Tibial nerve (tissue), 3 donors: ENCODE measurements at regions not wholly inside any gene's neighbourhood (a gene's known extent, or its start where the extent isn't known, plus 50 kb on each side); places are given as distances from the start of the nearest gene placed in this dataset.
"Not testable (repeated sequence)": the region's sequence is repeated elsewhere in the genome, so short reads cannot be mapped to it uniquely, and the experiment has no call there.

Source experiments
- POLR2A ChIP-seq, 2 donors: fragments of 450-650 bp; IDR thresholded peaks; one replicate each; pipeline ENCODE4 v1.6.1; 2017; ENCODE audit warnings: antibody characterized with exemption in 2 of 2, mild to moderate bottlenecking in 2 of 2, moderate library complexity in 2 of 2
- TF ChIP-seq, protein P1 (sequence below), 5 experiments: fragments of 200-600 bp in 3 of 5; fragments of 450-650 bp in 2 of 5; sonication (generic) in 3 of 5; IDR thresholded peaks; one replicate each; pipeline ENCODE4 v1.5.1; 2016 to 2019; ENCODE audit warnings: antibody characterized with exemption in 5 of 5, mild to moderate bottlenecking in 3 of 5, moderate library complexity in 2 of 5

DNA sequence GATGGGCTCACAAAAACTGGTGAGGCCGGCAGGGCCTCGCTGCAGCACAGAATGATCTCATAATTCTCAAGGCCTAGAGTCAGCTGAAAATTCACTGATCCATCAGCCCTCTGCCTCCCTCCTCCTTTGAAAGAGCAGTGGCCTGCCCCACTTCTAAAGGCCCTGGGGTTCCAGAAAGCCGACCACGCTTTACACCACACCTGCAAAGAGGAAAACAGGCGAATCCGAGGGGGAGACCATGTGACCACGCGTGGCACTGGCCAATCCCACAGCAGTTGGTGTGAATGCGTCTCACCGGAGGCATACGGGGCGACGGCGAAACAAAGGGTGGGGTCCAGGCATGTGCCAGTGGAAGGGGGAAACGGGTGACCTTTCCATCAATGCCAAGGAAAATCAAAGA lies 135.5 kb upstream of the ANKRD20A1 start:
- TF ChIP-seq, protein P1, sequence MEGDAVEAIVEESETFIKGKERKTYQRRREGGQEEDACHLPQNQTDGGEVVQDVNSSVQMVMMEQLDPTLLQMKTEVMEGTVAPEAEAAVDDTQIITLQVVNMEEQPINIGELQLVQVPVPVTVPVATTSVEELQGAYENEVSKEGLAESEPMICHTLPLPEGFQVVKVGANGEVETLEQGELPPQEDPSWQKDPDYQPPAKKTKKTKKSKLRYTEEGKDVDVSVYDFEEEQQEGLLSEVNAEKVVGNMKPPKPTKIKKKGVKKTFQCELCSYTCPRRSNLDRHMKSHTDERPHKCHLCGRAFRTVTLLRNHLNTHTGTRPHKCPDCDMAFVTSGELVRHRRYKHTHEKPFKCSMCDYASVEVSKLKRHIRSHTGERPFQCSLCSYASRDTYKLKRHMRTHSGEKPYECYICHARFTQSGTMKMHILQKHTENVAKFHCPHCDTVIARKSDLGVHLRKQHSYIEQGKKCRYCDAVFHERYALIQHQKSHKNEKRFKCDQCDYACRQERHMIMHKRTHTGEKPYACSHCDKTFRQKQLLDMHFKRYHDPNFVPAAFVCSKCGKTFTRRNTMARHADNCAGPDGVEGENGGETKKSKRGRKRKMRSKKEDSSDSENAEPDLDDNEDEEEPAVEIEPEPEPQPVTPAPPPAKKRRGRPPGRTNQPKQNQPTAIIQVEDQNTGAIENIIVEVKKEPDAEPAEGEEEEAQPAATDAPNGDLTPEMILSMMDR (IDR thresholded peaks at IDR 0.05) = not testable (repeated sequence)
- TF ChIP-seq POLR2A (IDR thresholded peaks at IDR 0.05) = not testable (repeated sequence)
